ENCODE measurements at regions not wholly inside any gene's neighbourhood (a gene's known extent, or its start where the extent isn't known, plus 50 kb on each side); places are given as distances from the start of the nearest gene placed in this dataset.

DNA sequence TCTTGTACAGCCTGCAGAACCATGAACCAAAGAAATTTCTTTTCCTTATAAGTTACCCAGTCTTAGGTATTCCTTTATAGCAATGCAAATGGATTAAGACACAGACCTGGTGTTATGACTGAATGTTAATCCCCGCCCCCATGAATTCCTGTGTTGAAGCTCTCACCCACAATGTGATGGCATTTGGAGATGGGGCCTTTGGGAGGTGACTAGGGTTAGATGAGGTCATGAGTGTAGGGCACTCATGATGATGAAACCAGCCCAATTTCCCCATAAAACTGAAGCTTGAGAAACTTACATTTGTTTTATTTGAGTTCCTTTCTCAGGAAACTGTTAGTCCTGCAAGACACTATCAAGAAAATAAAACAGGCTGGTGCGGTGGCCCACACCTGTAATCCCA, 115.8 kb upstream of the THY1 start:
- TF ChIP-seq, protein P1, sequence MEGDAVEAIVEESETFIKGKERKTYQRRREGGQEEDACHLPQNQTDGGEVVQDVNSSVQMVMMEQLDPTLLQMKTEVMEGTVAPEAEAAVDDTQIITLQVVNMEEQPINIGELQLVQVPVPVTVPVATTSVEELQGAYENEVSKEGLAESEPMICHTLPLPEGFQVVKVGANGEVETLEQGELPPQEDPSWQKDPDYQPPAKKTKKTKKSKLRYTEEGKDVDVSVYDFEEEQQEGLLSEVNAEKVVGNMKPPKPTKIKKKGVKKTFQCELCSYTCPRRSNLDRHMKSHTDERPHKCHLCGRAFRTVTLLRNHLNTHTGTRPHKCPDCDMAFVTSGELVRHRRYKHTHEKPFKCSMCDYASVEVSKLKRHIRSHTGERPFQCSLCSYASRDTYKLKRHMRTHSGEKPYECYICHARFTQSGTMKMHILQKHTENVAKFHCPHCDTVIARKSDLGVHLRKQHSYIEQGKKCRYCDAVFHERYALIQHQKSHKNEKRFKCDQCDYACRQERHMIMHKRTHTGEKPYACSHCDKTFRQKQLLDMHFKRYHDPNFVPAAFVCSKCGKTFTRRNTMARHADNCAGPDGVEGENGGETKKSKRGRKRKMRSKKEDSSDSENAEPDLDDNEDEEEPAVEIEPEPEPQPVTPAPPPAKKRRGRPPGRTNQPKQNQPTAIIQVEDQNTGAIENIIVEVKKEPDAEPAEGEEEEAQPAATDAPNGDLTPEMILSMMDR (IDR thresholded peaks at IDR 0.05) = no peak
- no peak for TF ChIP-seq POLR2A (IDR thresholded peaks at IDR 0.05)
